Activated CD4-positive, alpha-beta memory T cell treated with anti-CD3 and anti-CD28 coated beads for 36 hours (primary cell): ENCODE measurements at regions not wholly inside any gene's neighbourhood (a gene's known extent, or its start where the extent isn't known, plus 50 kb on each side); places are given as distances from the start of the nearest gene placed in this dataset.

ENCODE experiments used
- CTCF ChIA-PET: fragments of 350-600 bp; sonication (Branson Sonifier 250); formaldehyde crosslinking; loops from one replicate; lab custom pipeline; 2021; ENCODE audit warnings: antibody characterized with exemption, inconsistent platforms; lab: Charles Lee
- POLR2A ChIA-PET: fragments of 350-600 bp; sonication (Branson Sonifier 250); formaldehyde crosslinking; loops from one replicate; lab custom pipeline; 2021; ENCODE audit warnings: antibody characterized with exemption; lab: Charles Lee
- DNase-seq: peaks from one replicate; pipeline ENCODE4 v3.0.0-alpha.2; 2020
- H3K27ac Mint-ChIP-seq: one replicate; pipeline ENCODE4 v1.8.0; 2021; ENCODE audit warnings: mixed read lengths
- H3K27me3 Mint-ChIP-seq: one replicate; pipeline ENCODE4 v1.8.0; 2021; ENCODE audit warnings: mixed read lengths
- H3K36me3 Mint-ChIP-seq: one replicate; pipeline ENCODE4 v1.8.0; 2021; ENCODE audit warnings: mixed read lengths
- H3K4me1 Mint-ChIP-seq: one replicate; pipeline ENCODE4 v1.8.0; 2021; ENCODE audit warnings: low read depth, mixed read lengths
- H3K4me3 Mint-ChIP-seq: one replicate; pipeline ENCODE4 v1.8.0; 2021; ENCODE audit warnings: mild to moderate bottlenecking, mixed read lengths
- H3K9me3 Mint-ChIP-seq: one replicate; pipeline ENCODE4 v1.8.0; 2021; ENCODE audit warnings: mixed read lengths
- intact Hi-C: fragments of 100-400 bp; cut with micrococcal nuclease; formaldehyde crosslinking; loops from one replicate; pipeline ENCODE4 v1.15.1; 2023

- no peaks in the 10 kb centered on the region for H3K27me3 Mint-ChIP-seq
- H3K4me3 Mint-ChIP-seq, result no peak overlapping the region
- no peak for DNase-seq
- H3K27ac Mint-ChIP-seq, result no peak overlapping the region
- no peaks in the 10 kb centered on the region for H3K36me3 Mint-ChIP-seq
- ChIA-PET POLR2A (no interaction called here), CTCF (no interaction called here)
- intact Hi-C loops, result no loop called here
- peaks cover 48% of the 10 kb centered on the region for H3K9me3 Mint-ChIP-seq
- H3K4me1 Mint-ChIP-seq, result no peaks in the 10 kb centered on the region
These were observed 1185.9 kb upstream of the GOT2 start for GRCh38 chr16:59920054-59920453.

- H3K27ac Mint-ChIP-seq, result no peak overlapping the region
- intact Hi-C loops, result no loop called here
- H3K4me1 Mint-ChIP-seq, result no peaks in the 10 kb centered on the region
- no peaks in the 10 kb centered on the region for H3K36me3 Mint-ChIP-seq
- CTCF ChIA-PET, result no interaction called here
- POLR2A ChIA-PET, result no interaction called here
- DNase-seq, result no peak
- no peaks in the 10 kb centered on the region for H3K27me3 Mint-ChIP-seq
- peaks cover 30% of the 10 kb centered on the region for H3K9me3 Mint-ChIP-seq
- no peak overlapping the region for H3K4me3 Mint-ChIP-seq
These were observed 1179.5 kb upstream of the GOT2 start for GRCh38 chr16:59913666-59914065.

GRCh38 chr16:59909262-59909661 is 1175.1 kb upstream of the GOT2 start:
- no peaks in the 10 kb centered on the region for H3K27me3 Mint-ChIP-seq
- H3K36me3 Mint-ChIP-seq, result no peaks in the 10 kb centered on the region
- no peak overlapping the region for H3K27ac Mint-ChIP-seq
- CTCF ChIA-PET, result no interaction called here
- peaks cover 16% of the 10 kb centered on the region for H3K9me3 Mint-ChIP-seq
- H3K4me1 Mint-ChIP-seq, result no peaks in the 10 kb centered on the region
- POLR2A ChIA-PET, result no interaction called here
- intact Hi-C loops, result no loop called here
- no peak for DNase-seq
- no peak overlapping the region for H3K4me3 Mint-ChIP-seq

GRCh38 chr16:59907611-59908010 is 1173.5 kb upstream of the GOT2 start:
- intact Hi-C loops, result no loop called here
- H3K27me3 Mint-ChIP-seq, result no peaks in the 10 kb centered on the region
- POLR2A ChIA-PET, result no interaction called here
- no peaks in the 10 kb centered on the region for H3K4me1 Mint-ChIP-seq
- CTCF ChIA-PET, result no interaction called here
- H3K36me3 Mint-ChIP-seq, result no peaks in the 10 kb centered on the region
- DNase-seq, result no peak
- no peak overlapping the region for H3K27ac Mint-ChIP-seq
- H3K9me3 Mint-ChIP-seq, result peaks cover 13% of the 10 kb centered on the region
- H3K4me3 Mint-ChIP-seq, result no peak overlapping the region

- Mint-ChIP-seq H3K36me3 (no peaks in the 10 kb centered on the region), H3K27ac (no peak overlapping the region), H3K4me3 (no peak overlapping the region), H3K4me1 (no peaks in the 10 kb centered on the region), H3K27me3 (no peaks in the 10 kb centered on the region), H3K9me3 (peaks cover 11% of the 10 kb centered on the region)
- DNase-seq, result no peak
- intact Hi-C loops, result no loop called here
- POLR2A ChIA-PET, result no interaction called here
- CTCF ChIA-PET, result no interaction called here
These were observed 1171.5 kb upstream of the GOT2 start for GRCh38 chr16:59905606-59906005.

GRCh38 chr16:59905131-59905530 is 1171.0 kb upstream of the GOT2 start:
- intact Hi-C loops, result no loop called here
- ChIA-PET POLR2A (no interaction called here), CTCF (no interaction called here)
- H3K4me1 Mint-ChIP-seq, result no peaks in the 10 kb centered on the region
- no peaks in the 10 kb centered on the region for H3K36me3 Mint-ChIP-seq
- H3K27me3 Mint-ChIP-seq, result no peaks in the 10 kb centered on the region
- no peak overlapping the region for H3K27ac Mint-ChIP-seq
- H3K4me3 Mint-ChIP-seq, result no peak overlapping the region
- no peak for DNase-seq
- peaks cover 9% of the 10 kb centered on the region for H3K9me3 Mint-ChIP-seq

- ChIA-PET POLR2A (no interaction called here), CTCF (no interaction called here)
- Mint-ChIP-seq H3K4me3 (no peak overlapping the region), H3K4me1 (no peaks in the 10 kb centered on the region), H3K27ac (no peak overlapping the region), H3K36me3 (no peaks in the 10 kb centered on the region), H3K27me3 (no peaks in the 10 kb centered on the region), H3K9me3 (peaks cover 19% of the 10 kb centered on the region)
- intact Hi-C loops, result no loop called here
- DNase-seq, result no peak
These were observed 1165.8 kb upstream of the GOT2 start for GRCh38 chr16:59899940-59900339.

- peaks cover 36% of the 10 kb centered on the region for H3K9me3 Mint-ChIP-seq
- no peak overlapping the region for H3K27ac Mint-ChIP-seq
- POLR2A ChIA-PET, result no interaction called here
- DNase-seq, result no peak
- CTCF ChIA-PET, result no interaction called here
- intact Hi-C loops, result no loop called here
- H3K4me3 Mint-ChIP-seq, result no peak overlapping the region
- H3K4me1 Mint-ChIP-seq, result no peaks in the 10 kb centered on the region
- H3K27me3 Mint-ChIP-seq, result no peaks in the 10 kb centered on the region
- H3K36me3 Mint-ChIP-seq, result no peaks in the 10 kb centered on the region
These were observed 1158.3 kb upstream of the GOT2 start for GRCh38 chr16:59892376-59892775.

GRCh38 chr16:59887856-59888255 is 1153.7 kb upstream of the GOT2 start:
- POLR2A ChIA-PET, result no interaction called here
- no peak for DNase-seq
- Mint-ChIP-seq H3K36me3 (no peaks in the 10 kb centered on the region), H3K9me3 (peaks cover 28% of the 10 kb centered on the region), H3K27ac (no peak overlapping the region), H3K4me1 (no peaks in the 10 kb centered on the region), H3K4me3 (no peak overlapping the region), H3K27me3 (no peaks in the 10 kb centered on the region)
- CTCF ChIA-PET, result no interaction called here
- intact Hi-C loops, result no loop called here

GRCh38 chr16:59886021-59886420 is 1151.9 kb upstream of the GOT2 start:
- ChIA-PET CTCF (no interaction called here), POLR2A (no interaction called here)
- Mint-ChIP-seq H3K27ac (no peak overlapping the region), H3K36me3 (no peaks in the 10 kb centered on the region), H3K4me3 (no peak overlapping the region), H3K4me1 (no peaks in the 10 kb centered on the region), H3K9me3 (peaks cover 36% of the 10 kb centered on the region), H3K27me3 (no peaks in the 10 kb centered on the region)
- DNase-seq, result no peak
- intact Hi-C loops, result no loop called here

GRCh38 chr16:59881376-59881775 is 1147.3 kb upstream of the GOT2 start:
- ChIA-PET POLR2A (no interaction called here), CTCF (no interaction called here)
- H3K4me3 Mint-ChIP-seq, result no peak overlapping the region
- H3K9me3 Mint-ChIP-seq, result peaks cover 19% of the 10 kb centered on the region
- no peak for DNase-seq
- no peaks in the 10 kb centered on the region for H3K27me3 Mint-ChIP-seq
- no peaks in the 10 kb centered on the region for H3K4me1 Mint-ChIP-seq
- intact Hi-C loops, result no loop called here
- no peaks in the 10 kb centered on the region for H3K36me3 Mint-ChIP-seq
- H3K27ac Mint-ChIP-seq, result no peak overlapping the region

- intact Hi-C loops, result no loop called here
- no peaks in the 10 kb centered on the region for H3K27me3 Mint-ChIP-seq
- H3K4me3 Mint-ChIP-seq, result no peak overlapping the region
- no peak overlapping the region for H3K27ac Mint-ChIP-seq
- CTCF ChIA-PET, result no interaction called here
- H3K36me3 Mint-ChIP-seq, result no peaks in the 10 kb centered on the region
- DNase-seq, result no peak
- H3K4me1 Mint-ChIP-seq, result no peaks in the 10 kb centered on the region
- POLR2A ChIA-PET, result no interaction called here
- peaks cover 17% of the 10 kb centered on the region for H3K9me3 Mint-ChIP-seq
These were observed 1146.5 kb upstream of the GOT2 start for GRCh38 chr16:59880611-59881010.

GRCh38 chr16:59878999-59879398 is 1144.9 kb upstream of the GOT2 start:
- Mint-ChIP-seq H3K27ac (no peak overlapping the region), H3K27me3 (no peaks in the 10 kb centered on the region), H3K36me3 (no peaks in the 10 kb centered on the region), H3K9me3 (peaks cover 23% of the 10 kb centered on the region), H3K4me1 (no peaks in the 10 kb centered on the region), H3K4me3 (no peak overlapping the region)
- ChIA-PET CTCF (no interaction called here), POLR2A (no interaction called here)
- intact Hi-C loops, result no loop called here
- DNase-seq, result no peak

GRCh38 chr16:59878479-59878878 is 1144.4 kb upstream of the GOT2 start:
- no peak overlapping the region for H3K27ac Mint-ChIP-seq
- peaks cover 26% of the 10 kb centered on the region for H3K9me3 Mint-ChIP-seq
- intact Hi-C loops, result no loop called here
- ChIA-PET POLR2A (no interaction called here), CTCF (no interaction called here)
- DNase-seq, result no peak
- H3K36me3 Mint-ChIP-seq, result no peaks in the 10 kb centered on the region
- H3K4me3 Mint-ChIP-seq, result no peak overlapping the region
- H3K4me1 Mint-ChIP-seq, result no peaks in the 10 kb centered on the region
- no peaks in the 10 kb centered on the region for H3K27me3 Mint-ChIP-seq
